Loucy (cell line): ENCODE measurements at regions not wholly inside any gene's neighbourhood (a gene's known extent, or its start where the extent isn't known, plus 50 kb on each side); places are given as distances from the start of the nearest gene placed in this dataset.

Experiments used
- CTCF ChIP-seq: fragments of 200-600 bp; sonication (generic); conservative IDR thresholded peaks from 2 replicates; pipeline ENCODE4 v1.5.1; 2014; ENCODE audit warnings: mild to moderate bottlenecking, antibody characterized with exemption, low read length
- EZH2phosphoT487 ChIP-seq: fragments of 200-600 bp; IDR thresholded peaks from 2 replicates; pipeline ENCODE4 v1.6.1; 2018; ENCODE audit warnings: antibody characterized with exemption, mild to moderate bottlenecking, moderate library complexity, borderline replicate concordance

GRCh38 chr14:27612121-27612520 lies 1014.3 kb upstream of the NOVA1 start:
- TF ChIP-seq CTCF (no peak), EZH2phosphoT487 (no peak)
